Prostate gland (tissue), 2 donors: ENCODE measurements at regions not wholly inside any gene's neighbourhood (a gene's known extent, or its start where the extent isn't known, plus 50 kb on each side); places are given as distances from the start of the nearest gene placed in this dataset.

ENCODE experiments used
- CTCF ChIP-seq, 4 experiments: fragments of 200-600 bp in 2 of 4; fragments of 450-650 bp in 2 of 4; sonication (generic) in 2 of 4; IDR thresholded peaks; 1 replicate in 3 of 4; 2 replicates in 1 of 4; pipeline ENCODE4 v1.5.1; 2016 to 2019; ENCODE audit warnings: antibody characterized with exemption in 4 of 4, mild to moderate bottlenecking in 2 of 4, moderate library complexity in 2 of 4
- POLR2AphosphoS5 ChIP-seq: sonication (generic); formaldehyde crosslinking; IDR thresholded peaks from one replicate; pipeline ENCODE4 v1.6.1; 2017; ENCODE audit warnings: antibody characterized with exemption

- TF ChIP-seq CTCF (IDR thresholded peaks at IDR 0.05): no peak
- no peak for TF ChIP-seq POLR2AphosphoS5
These were observed 71.7 kb upstream of the TAF1B start for GRCh38 chr2:9771481-9772017.
